GF-D8 (cell line): ENCODE measurements at regions not wholly inside any gene's neighbourhood (a gene's known extent, or its start where the extent isn't known, plus 50 kb on each side); places are given as distances from the start of the nearest gene placed in this dataset.

Experiments used
- DNase-seq: peaks from one replicate; lab custom pipeline; 2025; lab: John Stamatoyannopoulos, UW

GRCh38 chr2:46850742-46851141, 64.9 kb downstream of the MCFD2 start:
- DNase-seq, result no peak

GRCh38 chr2:46849721-46850556, 65.7 kb downstream of the MCFD2 start:
- DNase-seq, result no peak

DNA sequence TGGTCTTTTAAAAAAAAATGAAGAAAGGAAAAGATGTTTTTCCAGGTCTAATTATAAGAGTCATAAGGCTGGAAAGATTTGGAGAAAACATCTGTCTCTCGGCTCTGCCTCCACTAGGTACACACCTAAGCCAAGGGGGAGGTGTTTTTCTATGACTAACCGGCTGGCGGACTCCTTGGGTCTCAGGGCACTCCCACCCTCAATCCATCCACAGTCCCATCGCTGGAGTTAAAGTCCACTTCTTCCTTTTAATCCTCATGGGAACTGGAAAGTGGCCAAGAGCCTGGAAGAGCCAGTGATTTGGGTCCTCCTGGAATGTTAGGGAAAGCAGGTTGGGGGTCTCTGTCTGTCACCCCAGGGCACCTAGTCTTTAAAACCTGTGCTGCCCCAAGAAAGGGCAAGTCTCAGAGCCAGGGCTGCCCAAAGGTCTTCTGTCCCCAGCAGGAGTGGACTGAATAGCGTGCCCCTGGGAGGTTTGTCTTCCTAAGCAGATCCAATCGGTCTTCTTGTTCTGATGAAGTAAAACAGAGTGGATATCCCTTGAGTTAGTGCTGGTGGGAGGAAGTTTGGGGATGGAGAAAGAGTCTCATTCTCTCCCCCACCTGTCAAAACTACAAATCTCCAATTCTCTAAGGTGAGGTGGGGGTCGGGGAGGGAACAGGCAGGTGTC, 66.4 kb downstream of the MCFD2 start:
- no peak for DNase-seq

DNA sequence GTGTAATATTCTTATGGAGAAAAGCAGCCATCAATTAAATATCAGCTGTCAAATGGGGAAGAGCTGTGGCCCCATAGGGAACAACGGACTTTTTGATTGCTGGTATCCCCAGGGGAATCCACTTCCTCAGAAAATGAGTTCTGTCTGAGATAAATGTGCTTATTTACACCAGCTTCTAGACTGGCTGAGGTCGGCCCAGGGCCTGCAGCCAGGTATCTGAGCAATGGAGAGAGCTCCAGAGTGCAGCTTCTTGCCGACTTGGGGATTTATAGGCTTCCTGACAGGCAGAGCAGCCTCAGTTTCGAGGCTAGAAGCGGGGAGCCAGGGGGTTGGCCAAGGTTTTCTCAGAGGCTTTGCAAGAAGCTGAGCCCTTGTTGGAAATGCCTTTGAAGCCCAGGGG, 67.2 kb downstream of the MCFD2 start:
- peak; percentile 1 for DNase-seq

GRCh38 chr2:46847726-46848412, 67.7 kb downstream of the MCFD2 start:
- no peak for DNase-seq

DNA sequence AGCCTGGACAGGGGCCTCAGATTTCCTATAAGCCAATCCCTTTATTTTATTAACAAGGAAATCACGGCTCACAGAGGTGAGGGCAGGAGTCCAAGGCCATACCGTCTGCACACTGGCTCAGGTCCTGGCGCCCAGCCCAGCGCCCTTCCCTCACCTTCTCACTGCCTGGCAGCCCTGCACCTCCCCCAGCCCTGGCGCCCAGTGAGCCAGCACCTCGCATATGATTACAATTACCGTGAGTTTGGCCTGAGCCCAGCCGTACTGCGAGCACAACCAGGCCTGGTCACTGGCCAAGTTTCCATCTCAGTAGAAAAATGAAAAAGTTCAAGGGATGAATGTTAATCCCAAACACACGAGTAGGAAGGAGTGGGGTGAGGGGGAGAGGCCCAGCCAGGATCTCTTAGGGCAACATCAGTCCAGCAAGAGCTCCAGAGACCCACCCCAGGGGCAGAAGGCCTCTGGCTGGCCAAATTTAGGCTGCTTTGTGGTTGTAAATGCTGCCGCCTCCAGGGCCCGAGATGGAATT, 68.4 kb downstream of the MCFD2 start:
- DNase-seq, result no peak

DNA sequence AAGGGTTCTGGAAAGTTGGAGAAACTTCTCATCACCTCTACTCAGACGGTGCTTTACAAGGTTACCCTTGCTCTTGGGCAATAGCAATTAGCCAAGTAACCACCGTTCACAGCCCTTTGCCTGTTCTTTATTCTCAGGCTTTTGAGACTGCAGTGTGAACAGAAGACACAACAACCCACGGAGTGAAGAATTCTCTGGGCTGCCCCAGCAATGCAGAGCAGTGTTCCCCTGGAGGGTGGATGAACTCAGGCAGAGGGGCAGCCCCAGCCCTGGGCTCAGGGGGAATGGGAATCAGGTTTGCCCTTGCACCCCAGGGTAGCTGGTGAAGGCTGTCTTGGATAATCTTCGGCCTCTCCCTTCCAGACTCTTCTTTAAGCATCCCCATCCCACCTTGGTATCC, 69.1 kb downstream of the MCFD2 start:
- DNase-seq, result no peak

DNA sequence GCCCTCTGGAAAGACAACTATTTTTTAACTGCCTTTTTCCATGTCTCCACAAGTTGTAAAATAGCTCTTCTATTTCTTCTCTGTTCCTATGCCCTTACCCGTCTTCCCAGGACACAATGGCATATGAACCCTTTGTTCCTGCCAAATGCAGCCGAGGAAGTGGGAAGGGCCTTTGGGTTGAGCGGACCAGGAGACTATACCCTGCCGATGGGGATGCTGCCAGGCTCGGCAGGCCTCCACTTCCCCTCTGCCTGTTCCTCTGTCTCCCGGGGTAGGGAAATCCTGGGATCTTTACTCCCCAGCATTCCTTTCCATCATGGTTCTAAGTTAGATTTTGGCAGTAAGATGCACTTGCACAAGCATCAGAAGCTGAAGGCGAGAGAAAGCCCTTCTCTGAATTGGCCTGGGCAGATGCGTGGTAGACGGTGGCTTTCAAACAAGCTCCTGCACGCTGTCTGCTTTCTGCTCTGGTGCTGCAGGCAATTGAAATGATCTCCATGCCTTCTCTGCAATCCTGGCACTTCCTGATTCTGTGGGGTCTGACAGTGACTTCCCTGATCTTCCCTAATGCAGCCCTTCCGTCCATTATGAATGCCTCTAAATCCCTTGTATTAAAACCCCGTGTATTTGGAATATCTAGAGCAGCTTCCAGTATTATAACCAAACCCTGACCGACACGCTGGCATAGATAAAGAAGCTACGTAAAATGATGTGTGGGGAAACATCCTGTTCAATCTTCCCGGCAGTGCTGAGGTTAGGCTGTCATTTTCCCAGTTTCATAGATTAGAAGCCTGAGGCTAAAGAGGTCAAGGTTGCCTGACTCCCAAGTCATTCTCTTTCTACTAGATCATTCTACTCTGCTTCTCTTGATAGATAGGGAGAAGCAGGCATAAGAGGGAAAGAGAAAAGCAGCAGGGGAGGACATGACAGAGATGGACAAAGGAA, 69.8 kb downstream of the MCFD2 start:
- no peak for DNase-seq

- DNase-seq, result no peak
Observed at GRCh38 chr2:46844443-46844842, 71.2 kb downstream of the MCFD2 start.

DNA sequence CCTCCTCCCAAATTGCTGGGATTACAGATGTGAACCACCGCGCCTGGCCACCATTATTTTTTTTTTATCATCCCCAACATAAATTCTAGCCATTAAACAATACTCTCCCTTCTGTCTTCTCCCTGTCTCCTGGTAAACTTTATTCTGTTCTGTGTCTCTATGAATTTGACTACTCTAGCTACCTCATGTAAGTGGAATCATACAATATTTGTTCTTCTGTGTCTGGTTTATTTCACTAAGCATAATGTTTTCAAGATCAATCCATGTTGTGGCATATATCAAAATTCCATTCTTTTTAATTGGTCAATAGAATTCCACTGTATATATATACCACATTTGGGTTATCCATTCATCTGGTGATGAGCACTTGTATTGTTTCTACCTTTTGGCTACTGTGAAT, 71.6 kb downstream of the MCFD2 start:
- no peak for DNase-seq

DNA sequence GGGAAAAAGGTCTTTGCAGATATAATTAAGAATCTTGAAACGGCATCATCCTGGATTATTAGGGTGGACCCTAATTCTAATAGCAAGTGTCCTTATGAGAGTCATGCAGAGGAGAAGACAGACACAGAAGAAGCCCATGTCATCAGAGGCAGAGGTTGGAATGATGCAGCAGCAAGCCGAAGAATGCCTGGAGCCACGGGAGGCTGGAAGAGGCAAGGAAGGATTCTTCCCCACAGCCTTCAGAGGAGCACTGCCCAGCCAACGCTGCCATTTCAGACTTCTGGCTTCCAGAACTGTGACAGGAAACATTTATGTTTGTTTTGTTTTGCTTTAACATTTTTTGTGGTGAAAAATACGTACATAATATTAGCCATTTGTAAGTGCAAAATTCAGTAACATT, 72.3 kb downstream of the MCFD2 start:
- DNase-seq, result no peak

- DNase-seq, result no peak
Observed at GRCh38 chr2:46842876-46843275, 72.7 kb downstream of the MCFD2 start.

DNA sequence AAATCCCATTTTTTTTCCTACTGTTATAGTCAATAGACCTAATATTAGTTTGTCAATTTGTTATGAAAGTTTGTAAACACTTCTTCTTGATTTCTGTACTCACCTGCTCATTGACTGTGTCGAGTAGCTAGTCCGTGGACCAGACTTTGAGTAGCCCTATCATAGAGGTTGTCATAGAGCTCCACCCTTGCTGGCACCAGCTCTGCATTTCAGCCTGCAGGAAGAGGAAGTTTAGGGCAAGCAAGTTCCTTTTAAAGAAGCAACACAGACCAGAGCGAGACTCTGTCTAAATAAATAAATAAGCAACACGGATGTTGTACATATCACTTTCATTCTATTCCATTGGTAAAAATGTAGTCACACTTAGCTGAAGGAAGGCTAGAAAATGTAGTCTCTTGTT, 74.0 kb downstream of the MCFD2 start:
- DNase-seq, result peak; percentile 8

- no peak for DNase-seq
Observed at GRCh38 chr2:46839045-46839444, 76.6 kb downstream of the MCFD2 start.

DNA sequence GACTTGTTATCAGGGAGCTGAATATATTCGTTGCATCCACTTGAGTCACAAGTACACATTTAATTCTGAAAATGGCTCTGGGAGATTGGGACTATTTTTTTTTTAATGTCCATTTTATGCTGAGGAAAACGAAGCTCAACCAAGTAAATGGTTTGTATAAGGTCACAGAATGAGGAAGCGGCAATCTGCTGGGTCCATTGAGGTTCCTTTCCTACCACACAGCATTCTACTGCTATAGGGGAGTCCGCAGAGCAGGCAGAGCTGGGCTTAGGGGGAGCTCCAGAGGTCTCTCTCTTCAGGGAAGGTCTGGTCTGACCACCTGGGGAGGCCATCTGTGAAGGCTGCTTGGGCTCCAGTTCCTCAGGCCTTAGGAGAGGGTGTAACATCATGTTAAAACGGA, 77.9 kb downstream of the MCFD2 start:
- no peak for DNase-seq

- DNase-seq, result no peak
Observed at GRCh38 chr2:46837112-46837454, 78.5 kb downstream of the MCFD2 start.

DNA sequence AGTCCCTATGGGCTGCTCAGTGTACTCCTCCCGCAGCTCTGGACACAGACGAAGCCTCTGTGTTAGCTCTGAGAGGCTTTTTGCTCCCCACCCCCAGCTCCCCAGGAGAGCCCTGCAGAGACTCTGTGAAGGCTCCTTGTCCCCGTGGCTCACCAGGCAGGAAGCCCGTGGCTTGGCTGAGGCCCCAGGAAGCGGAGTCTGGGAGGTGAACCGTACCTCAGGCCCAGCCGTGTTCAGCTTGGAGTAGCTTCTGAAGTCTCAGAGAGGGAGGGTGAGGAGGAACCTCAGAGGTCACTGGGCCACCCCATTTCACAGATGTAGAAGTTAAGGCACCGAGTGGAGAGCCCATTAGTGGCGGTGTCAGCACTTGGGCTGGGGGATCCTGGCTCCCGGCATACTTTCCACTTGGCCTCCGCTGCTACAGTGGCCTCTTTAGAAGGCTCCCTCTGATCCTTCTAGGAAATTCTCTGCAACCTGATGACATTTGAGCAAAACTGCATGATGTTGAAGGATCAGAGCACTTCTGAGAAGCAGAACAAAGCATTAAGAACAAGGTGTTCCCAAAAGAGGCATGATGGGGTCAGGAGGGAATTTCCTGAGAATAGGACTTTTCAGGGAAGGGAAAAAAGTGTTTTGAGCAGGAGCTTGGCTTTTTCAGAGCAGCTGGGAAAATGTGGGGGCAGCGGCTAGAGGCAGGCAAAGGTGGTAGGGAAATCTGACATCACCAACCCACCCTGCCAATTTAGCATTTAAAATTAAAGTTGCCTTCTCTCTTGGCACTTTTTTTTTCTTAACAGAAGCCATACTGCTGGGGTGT, 79.1 kb downstream of the MCFD2 start:
- DNase-seq, result no peak

- no peak for DNase-seq
Observed at GRCh38 chr2:46835520-46835919, 80.1 kb downstream of the MCFD2 start.

DNA sequence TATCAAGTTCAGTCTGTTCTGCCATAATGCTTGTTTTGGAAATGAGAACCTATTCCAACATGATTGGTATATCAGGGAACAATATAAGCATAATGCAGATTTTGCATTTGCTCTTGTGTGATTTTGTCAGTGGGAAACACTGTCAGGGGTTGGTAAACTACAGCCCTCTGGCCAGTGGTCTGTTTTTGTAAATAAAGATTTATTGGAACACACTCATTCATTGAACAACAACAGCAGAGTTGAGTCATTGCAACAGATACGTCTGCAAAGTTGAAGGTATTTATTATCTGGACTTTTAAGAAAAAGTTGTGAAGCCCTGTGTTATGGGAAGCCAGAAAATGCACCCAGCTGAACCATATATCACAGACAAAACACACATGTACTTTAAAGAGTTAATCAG, 83.1 kb downstream of the MCFD2 start:
- no peak for DNase-seq

DNA sequence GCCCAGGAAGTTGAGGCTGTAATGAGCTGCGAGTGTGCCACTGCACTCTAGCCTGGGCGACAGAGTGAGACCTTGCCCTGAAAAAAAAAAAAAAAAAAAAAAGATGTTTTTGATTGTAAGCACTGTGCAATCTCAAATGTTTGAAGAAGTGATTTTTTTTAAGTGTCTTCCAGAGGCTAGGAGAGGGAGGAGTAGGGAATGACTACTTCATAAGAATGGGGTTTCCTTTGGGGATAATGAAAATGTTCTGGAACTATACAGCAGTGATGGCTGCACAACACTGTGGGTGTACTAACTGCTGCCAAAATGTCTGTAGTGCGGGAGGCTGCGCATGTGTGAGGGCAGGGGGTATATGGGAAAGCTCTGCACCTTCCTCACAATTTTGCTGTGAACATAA, 83.7 kb downstream of the MCFD2 start:
- no peak for DNase-seq
